HepG2 (cell line): ENCODE measurements at regions not wholly inside any gene's neighbourhood (a gene's known extent, or its start where the extent isn't known, plus 50 kb on each side); places are given as distances from the start of the nearest gene placed in this dataset.

Experiments used
- GZF1 ChIP-seq: sonication (generic); formaldehyde crosslinking; IDR thresholded peaks from 2 replicates; pipeline ENCODE4 v1.5.1; 2020; ENCODE audit warnings: mild to moderate bottlenecking, missing genetic modification reagents
- NFE2 ChIP-seq: sonication (generic); formaldehyde crosslinking; IDR thresholded peaks from 2 replicates; pipeline ENCODE4 v1.4.0; 2020; ENCODE audit warnings: missing genetic modification reagents
- PCBP1 ChIP-seq: fragments of 200-400 bp; formaldehyde crosslinking; IDR thresholded peaks from 2 replicates; pipeline ENCODE4 v1.6.1; 2017; ENCODE audit warnings: mild to moderate bottlenecking, low read depth, low read length, borderline replicate concordance
- SMAD3 ChIP-seq: sonication (generic); formaldehyde crosslinking; IDR thresholded peaks from 2 replicates; pipeline ENCODE4 v1.4.0; 2020; ENCODE audit warnings: missing genetic modification reagents
- TP53 ChIP-seq: sonication (generic); formaldehyde crosslinking; conservative IDR thresholded peaks from 2 replicates; pipeline ENCODE4 v1.4.0; 2020; ENCODE audit warnings: missing genetic modification reagents
- ZBED4 ChIP-seq: sonication (generic); formaldehyde crosslinking; IDR thresholded peaks from 2 replicates; pipeline ENCODE4 v1.4.0; 2020; ENCODE audit warnings: missing genetic modification reagents, borderline replicate concordance
- ZFP36L2 ChIP-seq: sonication (generic); formaldehyde crosslinking; IDR thresholded peaks from 2 replicates; pipeline ENCODE4 v1.4.0; 2020; ENCODE audit warnings: missing genetic modification reagents
- ZNF180 ChIP-seq: sonication (generic); formaldehyde crosslinking; IDR thresholded peaks from 2 replicates; pipeline ENCODE4 v1.4.0; 2020; ENCODE audit warnings: low read depth, missing genetic modification reagents, borderline replicate concordance
- ZNF549 ChIP-seq: sonication (generic); formaldehyde crosslinking; IDR thresholded peaks from 2 replicates; pipeline ENCODE4 v1.5.0; 2020; ENCODE audit warnings: missing genetic modification reagents
- ZNF616 ChIP-seq: sonication (generic); formaldehyde crosslinking; IDR thresholded peaks from 2 replicates; pipeline ENCODE4 v1.5.0; 2020; ENCODE audit warnings: low read depth, mild to moderate bottlenecking, missing genetic modification reagents
- ZNF724P ChIP-seq: sonication (generic); formaldehyde crosslinking; IDR thresholded peaks from 2 replicates; pipeline ENCODE4 v1.8.0; 2022; ENCODE audit warnings: missing genetic modification reagents, borderline replicate concordance
- ZNF850 ChIP-seq: sonication (generic); formaldehyde crosslinking; conservative IDR thresholded peaks from 2 replicates; pipeline ENCODE4 v1.9.0; 2021; ENCODE audit warnings: mild to moderate bottlenecking, missing genetic modification reagents
- ZSCAN20 ChIP-seq: sonication (generic); formaldehyde crosslinking; IDR thresholded peaks from 2 replicates; pipeline ENCODE4 v1.4.0; 2020; ENCODE audit warnings: missing genetic modification reagents, mild to moderate bottlenecking, borderline replicate concordance
- TF ChIP-seq, protein P1 (sequence below): sonication (generic); formaldehyde crosslinking; IDR thresholded peaks from 2 replicates; pipeline ENCODE4 v1.8.1; 2023; ENCODE audit warnings: mild to moderate bottlenecking, inconsistent platforms, moderate library complexity, missing genetic modification reagents, borderline replicate concordance
- TF ChIP-seq, protein P2 (sequence below): sonication (generic); formaldehyde crosslinking; IDR thresholded peaks from 2 replicates; pipeline ENCODE4 v1.8.0; 2022; ENCODE audit warnings: missing genetic modification reagents, mild to moderate bottlenecking, moderate library complexity, borderline replicate concordance
- TF ChIP-seq, protein P3 (sequence below): sonication (generic); formaldehyde crosslinking; IDR thresholded peaks from 2 replicates; pipeline ENCODE4 v1.4.0; 2020; ENCODE audit warnings: missing genetic modification reagents

GRCh38 chr7:66493235-66494205 lies 135.2 kb upstream of the KCTD7 start (continued):
- 0 out of 2 replicates have a peak, but pooled peaks have one; percentile 58 for TF ChIP-seq ZSCAN20 (CRISPR knock-in tag)
- no peak for TF ChIP-seq ZNF549 (CRISPR knock-in tag)
- TF ChIP-seq, protein P1, sequence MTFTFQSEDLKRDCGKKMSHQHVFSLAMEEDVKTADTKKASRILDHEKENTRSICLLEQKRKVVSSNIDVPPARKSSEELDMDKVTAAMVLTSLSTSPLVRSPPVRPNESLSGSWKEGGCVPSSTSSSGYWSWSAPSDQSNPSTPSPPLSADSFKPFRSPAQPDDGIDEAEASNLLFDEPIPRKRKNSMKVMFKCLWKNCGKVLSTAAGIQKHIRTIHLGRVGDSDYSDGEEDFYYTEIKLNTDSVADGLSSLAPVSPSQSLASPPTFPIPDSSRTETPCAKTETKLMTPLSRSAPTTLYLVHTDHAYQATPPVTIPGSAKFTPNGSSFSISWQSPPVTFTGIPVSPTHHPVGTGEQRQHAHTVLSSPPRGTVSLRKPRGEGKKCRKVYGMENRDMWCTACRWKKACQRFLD (CRISPR knock-in tag), result peak; percentile 97
- peak; percentile 83; the same call in 1 of the 2 replicates for TF ChIP-seq ZNF724P
- TF ChIP-seq ZBED4 (CRISPR knock-in tag), result peak; percentile 68; the same call in 1 of the 2 replicates
- peak; percentile 92; the same call in 1 of the 2 replicates for TF ChIP-seq TP53 (CRISPR knock-in tag)
- TF ChIP-seq PCBP1, result no peak
- peak; percentile 51; the same call in 1 of the 2 replicates for TF ChIP-seq SMAD3
- 0 out of 2 replicates have a peak, but pooled peaks have one; percentile 19 for TF ChIP-seq ZNF850 (CRISPR knock-in tag)
- no peak for TF ChIP-seq NFE2 (CRISPR knock-in tag)
- peak; percentile 85 for TF ChIP-seq GZF1 (CRISPR knock-in tag)
- TF ChIP-seq ZFP36L2, result 0 out of 2 replicates have a peak, but pooled peaks have one; percentile 75
- TF ChIP-seq, protein P2, sequence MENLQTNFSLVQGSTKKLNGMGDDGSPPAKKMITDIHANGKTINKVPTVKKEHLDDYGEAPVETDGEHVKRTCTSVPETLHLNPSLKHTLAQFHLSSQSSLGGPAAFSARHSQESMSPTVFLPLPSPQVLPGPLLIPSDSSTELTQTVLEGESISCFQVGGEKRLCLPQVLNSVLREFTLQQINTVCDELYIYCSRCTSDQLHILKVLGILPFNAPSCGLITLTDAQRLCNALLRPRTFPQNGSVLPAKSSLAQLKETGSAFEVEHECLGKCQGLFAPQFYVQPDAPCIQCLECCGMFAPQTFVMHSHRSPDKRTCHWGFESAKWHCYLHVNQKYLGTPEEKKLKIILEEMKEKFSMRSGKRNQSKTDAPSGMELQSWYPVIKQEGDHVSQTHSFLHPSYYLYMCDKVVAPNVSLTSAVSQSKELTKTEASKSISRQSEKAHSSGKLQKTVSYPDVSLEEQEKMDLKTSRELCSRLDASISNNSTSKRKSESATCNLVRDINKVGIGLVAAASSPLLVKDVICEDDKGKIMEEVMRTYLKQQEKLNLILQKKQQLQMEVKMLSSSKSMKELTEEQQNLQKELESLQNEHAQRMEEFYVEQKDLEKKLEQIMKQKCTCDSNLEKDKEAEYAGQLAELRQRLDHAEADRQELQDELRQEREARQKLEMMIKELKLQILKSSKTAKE (CRISPR knock-in tag), result peak; percentile 52; the same call in 1 of the 2 replicates
- TF ChIP-seq, protein P3, sequence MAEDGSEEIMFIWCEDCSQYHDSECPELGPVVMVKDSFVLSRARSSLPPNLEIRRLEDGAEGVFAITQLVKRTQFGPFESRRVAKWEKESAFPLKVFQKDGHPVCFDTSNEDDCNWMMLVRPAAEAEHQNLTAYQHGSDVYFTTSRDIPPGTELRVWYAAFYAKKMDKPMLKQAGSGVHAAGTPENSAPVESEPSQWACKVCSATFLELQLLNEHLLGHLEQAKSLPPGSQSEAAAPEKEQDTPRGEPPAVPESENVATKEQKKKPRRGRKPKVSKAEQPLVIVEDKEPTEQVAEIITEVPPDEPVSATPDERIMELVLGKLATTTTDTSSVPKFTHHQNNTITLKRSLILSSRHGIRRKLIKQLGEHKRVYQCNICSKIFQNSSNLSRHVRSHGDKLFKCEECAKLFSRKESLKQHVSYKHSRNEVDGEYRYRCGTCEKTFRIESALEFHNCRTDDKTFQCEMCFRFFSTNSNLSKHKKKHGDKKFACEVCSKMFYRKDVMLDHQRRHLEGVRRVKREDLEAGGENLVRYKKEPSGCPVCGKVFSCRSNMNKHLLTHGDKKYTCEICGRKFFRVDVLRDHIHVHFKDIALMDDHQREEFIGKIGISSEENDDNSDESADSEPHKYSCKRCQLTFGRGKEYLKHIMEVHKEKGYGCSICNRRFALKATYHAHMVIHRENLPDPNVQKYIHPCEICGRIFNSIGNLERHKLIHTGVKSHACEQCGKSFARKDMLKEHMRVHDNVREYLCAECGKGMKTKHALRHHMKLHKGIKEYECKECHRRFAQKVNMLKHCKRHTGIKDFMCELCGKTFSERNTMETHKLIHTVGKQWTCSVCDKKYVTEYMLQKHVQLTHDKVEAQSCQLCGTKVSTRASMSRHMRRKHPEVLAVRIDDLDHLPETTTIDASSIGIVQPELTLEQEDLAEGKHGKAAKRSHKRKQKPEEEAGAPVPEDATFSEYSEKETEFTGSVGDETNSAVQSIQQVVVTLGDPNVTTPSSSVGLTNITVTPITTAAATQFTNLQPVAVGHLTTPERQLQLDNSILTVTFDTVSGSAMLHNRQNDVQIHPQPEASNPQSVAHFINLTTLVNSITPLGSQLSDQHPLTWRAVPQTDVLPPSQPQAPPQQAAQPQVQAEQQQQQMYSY (CRISPR knock-in tag), result peak; percentile 72
- TF ChIP-seq ZNF180 (CRISPR knock-in tag), result no peak
- peak; percentile 75; the same call in 1 of the 2 replicates for TF ChIP-seq ZNF616 (CRISPR knock-in tag)
